SW480 (cell line): ENCODE measurements at regions not wholly inside any gene's neighbourhood (a gene's known extent, or its start where the extent isn't known, plus 50 kb on each side); places are given as distances from the start of the nearest gene placed in this dataset.

Source experiments
- DNase-seq: peaks from one replicate; pipeline ENCODE4 v3.0.0-alpha.2; 2016; ENCODE audit warnings: low spot score

GRCh38 chr5:143761663-143762062, 50.3 kb upstream of the HMHB1 start:
- DNase-seq: no peak

DNA sequence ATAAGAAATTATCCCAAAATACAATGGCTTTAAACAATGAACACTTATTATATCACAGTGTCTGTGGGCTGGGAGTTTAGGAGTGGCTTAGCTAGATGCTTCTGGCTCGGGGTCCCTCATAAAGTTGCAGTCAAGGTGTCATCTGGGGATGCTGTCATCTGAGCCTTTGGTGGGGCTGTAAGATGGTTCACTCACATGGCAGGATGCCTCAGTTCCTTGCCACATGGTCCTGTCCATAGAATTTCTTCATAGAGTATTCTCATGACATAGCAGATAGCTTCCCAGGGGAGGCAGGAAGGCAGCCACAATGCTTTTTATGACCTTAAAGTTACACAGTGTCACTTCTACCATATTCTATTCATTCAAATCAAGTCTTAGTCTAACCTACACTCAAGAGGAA, 51.2 kb upstream of the HMHB1 start:
- DNase-seq: no peak

- DNase-seq: no peak
These were observed 51.8 kb upstream of the HMHB1 start for GRCh38 chr5:143760131-143760505.

- no peak for DNase-seq
These were observed 52.4 kb upstream of the HMHB1 start for GRCh38 chr5:143759396-143760130.

GRCh38 chr5:143758750-143759149, 53.2 kb upstream of the HMHB1 start:
- DNase-seq: no peak

- no peak for DNase-seq
These were observed 53.9 kb upstream of the HMHB1 start for GRCh38 chr5:143758015-143758414.

GRCh38 chr5:143757116-143757515, 54.8 kb upstream of the HMHB1 start:
- no peak for DNase-seq

DNA sequence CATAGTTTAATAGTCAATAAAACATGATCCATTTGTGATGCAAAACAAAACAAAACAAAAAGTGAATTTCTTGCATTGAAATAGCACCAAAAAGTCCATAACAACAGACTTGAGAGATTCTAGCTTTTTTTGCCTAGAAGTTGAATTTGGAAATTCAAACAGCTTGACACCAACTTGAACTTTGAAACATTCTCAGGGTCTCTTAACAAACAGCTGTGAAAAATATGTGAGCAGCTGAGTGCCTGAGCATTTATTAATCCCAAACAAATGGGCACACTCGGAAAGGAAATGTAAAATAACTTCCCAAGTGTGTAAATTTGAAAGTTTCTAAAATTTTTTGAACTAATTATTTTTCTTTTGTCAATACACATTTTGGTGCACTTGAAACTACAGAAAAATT, 56.0 kb upstream of the HMHB1 start:
- DNase-seq: no peak

GRCh38 chr5:143752165-143752850, 59.7 kb upstream of the HMHB1 start:
- no peak for DNase-seq

DNA sequence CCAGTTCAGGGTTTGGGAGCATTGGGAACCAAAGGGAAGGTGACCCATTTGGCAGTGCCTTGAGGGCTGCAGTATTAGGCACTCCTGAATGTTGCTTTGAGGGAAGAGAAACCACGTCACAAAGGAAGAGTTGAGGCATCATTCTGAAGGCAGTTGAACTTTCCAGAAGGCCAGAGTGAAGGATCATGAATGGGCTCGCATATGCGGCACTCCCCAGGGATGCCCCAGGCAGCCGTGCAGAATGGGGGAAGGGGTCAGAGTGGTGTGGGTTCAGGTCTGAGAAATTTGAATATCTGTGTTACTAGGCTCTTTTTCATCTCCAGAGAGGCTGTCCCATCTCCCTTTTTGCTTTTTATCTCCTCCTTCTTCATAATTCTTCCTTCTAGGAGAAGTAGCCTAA, 60.6 kb upstream of the HMHB1 start:
- no peak for DNase-seq

DNA sequence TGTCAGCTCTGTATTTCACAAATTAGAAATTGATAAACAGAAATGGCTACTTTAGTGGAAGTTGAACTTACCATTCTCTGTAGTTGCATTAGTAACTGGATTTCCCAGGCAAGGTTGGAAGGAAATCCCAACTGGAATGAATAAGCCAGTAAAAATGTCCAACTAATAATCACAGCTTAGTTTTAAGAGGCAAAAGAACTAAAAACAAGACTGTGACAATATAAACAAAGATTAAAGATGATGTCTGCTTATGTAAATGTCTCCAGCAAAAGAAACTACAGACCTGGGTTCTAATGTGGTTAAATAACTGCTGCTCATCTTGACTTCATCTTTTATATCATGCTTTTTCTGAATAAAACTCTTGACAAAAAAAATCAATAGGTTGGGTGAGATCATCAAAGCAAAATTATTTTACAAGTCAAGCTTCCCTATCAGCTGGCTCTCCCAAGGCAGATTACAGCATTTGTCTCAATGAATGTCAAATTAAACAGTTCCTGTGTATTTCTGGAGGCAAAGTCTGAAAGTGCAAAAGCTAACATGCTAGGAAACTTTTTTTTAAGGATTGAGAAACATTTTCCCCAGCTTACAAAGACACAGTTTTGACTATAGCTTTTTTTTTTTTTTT, 62.3 kb upstream of the HMHB1 start:
- DNase-seq: no peak

DNA sequence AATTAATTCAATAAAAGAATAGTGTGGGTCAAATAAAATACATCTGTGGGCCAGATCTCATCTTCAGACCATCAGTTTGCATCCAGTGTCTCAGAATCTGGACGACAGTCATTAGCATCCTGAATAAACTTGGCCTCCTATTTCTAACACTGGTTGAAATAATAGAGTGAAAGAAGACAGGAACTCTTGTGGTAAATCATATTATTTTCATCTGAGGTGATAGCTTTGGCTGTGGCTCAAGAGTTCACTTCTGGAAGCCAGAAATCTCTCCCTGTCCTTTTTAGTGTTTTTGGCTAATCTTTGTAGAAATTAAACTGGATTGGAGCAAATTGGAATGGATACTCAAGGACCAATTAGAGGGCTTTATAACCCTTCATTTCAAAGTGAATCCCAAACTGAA, 63.4 kb upstream of the HMHB1 start:
- DNase-seq: no peak

GRCh38 chr5:143742951-143743350, 69.0 kb upstream of the HMHB1 start:
- DNase-seq: no peak

DNA sequence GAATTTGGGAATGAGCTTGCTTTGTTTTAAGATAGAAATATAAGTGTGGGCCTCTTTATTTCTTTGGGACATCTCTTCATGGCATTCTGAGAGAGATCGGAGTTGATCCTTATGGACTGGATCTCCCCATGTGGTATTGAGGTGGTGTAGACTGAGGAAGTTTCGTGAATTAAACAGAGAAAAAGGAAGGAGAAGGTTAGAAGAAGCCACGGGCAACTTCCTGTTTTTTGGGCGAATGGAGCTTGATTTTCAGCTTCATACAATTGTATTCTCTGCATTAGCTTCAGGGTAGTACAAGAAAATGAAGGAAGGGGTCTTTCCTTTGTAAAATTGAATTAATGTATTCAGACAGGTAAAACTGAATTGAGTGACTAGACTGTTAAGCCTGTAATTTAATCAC, 70.5 kb upstream of the HMHB1 start:
- DNase-seq: no peak

- DNase-seq: no peak
These were observed 71.0 kb upstream of the HMHB1 start for GRCh38 chr5:143740956-143741355.

DNA sequence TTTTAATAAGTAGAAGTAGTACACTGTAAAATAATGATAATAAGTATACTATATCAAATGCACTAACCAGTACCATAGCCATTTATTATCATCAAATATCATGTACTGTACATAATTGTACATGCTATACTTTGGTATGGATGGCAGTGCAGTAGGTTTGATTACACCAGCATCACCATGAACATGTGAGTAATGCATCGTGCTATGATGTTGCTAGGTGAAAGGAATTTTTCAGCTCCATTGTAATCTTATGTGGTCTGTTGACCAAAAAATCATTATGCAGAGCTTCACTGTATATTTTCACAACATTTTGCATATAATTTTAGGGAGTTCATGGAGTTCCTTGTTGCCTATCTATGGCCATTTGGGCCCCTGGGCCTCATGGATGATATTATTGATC, 72.2 kb upstream of the HMHB1 start:
- DNase-seq: no peak

- no peak for DNase-seq
These were observed 73.3 kb upstream of the HMHB1 start for GRCh38 chr5:143738417-143739401.

DNA sequence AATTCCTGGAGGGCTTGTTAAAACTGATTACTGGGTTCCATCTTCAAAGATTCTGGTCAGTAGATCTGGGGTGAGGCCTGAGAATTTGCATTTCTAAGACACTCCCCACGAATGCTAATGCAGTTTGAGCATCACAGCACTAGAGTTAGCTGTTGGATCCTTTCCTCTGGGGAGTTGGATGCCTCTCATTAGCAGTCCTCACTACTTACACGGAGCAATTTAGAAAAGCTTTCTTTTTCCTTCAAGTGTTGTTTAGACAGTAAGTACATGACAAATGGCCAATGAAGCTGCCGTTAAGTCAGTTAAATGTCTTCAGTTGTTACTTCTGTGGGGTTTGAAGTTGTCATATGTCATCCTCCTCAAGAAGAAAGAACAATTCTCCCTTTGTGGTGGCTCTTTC, 74.9 kb upstream of the HMHB1 start:
- no peak for DNase-seq

GRCh38 chr5:143734456-143734780, 77.5 kb upstream of the HMHB1 start:
- DNase-seq: no peak

GRCh38 chr5:143733665-143734455, 78.1 kb upstream of the HMHB1 start:
- DNase-seq: no peak

GRCh38 chr5:143732402-143732801, 79.6 kb upstream of the HMHB1 start:
- DNase-seq: no peak
